ENCODE measurements at regions not wholly inside any gene's neighbourhood (a gene's known extent, or its start where the extent isn't known, plus 50 kb on each side); places are given as distances from the start of the nearest gene placed in this dataset.

- no peak for TF ChIP-seq SNAI2 (CRISPR knock-in tag; IDR thresholded peaks at IDR 0.05)
- no peak for TF ChIP-seq ZNF565 (CRISPR knock-in tag; conservative IDR thresholded peaks at IDR 0.05; ENCODE audit: low read depth)
- no peak for TF ChIP-seq ARNTL (CRISPR knock-in tag; IDR thresholded peaks at IDR 0.05; ENCODE audit: borderline replicate concordance, low read depth)
- TF ChIP-seq CSDC2 (CRISPR knock-in tag; IDR thresholded peaks at IDR 0.05) = no peak
Measured at GRCh38 chr2:167637741-167638140, 609.7 kb downstream of the STK39 start.

Measured in SK-N-SH treated with all-trans-retinoic acid at 6 μM for 48 hours (cell line).